ENCODE measurements at regions not wholly inside any gene's neighbourhood (a gene's known extent, or its start where the extent isn't known, plus 50 kb on each side); places are given as distances from the start of the nearest gene placed in this dataset.
"Not testable (repeated sequence)": the region's sequence is repeated elsewhere in the genome, so short reads cannot be mapped to it uniquely, and the experiment has no call there.

DNA sequence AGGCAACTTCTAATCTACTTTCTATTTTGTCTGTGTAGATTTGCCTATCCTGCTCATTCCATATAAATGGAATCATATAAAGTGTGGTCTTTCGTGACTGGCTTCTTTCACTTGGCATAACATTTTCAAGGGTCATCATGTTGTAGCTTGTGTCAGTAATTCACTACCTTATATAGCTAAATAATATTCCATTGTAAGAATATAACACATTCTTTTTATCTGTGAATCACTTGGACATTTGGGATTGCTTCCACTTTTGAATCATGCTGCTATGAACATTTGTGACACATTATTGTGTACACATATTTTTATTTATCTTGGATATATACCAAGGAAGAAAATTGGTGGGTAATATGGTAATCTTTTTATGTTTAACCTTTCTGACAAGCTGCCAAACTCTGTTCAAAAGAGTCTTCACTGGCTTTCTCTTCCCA, 89.0 kb upstream of the CSNK1A1L start:
- no peaks in the 10 kb centered on the region for H3K9me3 ChIP-seq (ENCODE audit: control insufficient read depth, low read length, poor library complexity, severe bottlenecking)
- Mint-ChIP-seq H3K4me3 (no peak overlapping the region), H3K27me3 (no peaks in the 10 kb centered on the region), H3K4me1 (no peaks in the 10 kb centered on the region), H3K36me3 (ENCODE audit: low read depth) (no peaks in the 10 kb centered on the region), H3K27ac (no peak overlapping the region)
- ATAC-seq (no peak), DNase-seq (no peak)

DNA sequence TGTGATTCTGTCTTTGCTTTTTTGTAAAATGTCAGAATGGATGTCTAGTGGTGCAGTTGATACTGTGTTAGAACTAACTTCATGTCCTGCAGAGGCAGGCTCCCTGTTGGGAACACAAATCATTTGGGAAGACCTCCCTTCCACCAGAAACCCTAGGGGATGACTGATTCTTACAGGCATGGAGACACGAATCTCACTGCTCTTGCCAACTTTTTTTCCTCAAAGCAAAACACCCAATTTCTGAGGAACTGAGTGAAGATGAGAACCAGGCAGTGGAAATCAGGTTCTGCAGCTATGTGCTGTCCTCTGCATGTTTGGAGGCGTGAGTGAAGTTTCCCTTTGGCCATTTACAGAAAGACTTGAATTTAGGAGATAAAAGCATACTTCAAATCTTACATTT, 87.5 kb upstream of the CSNK1A1L start:
- H3K27me3 Mint-ChIP-seq = no peaks in the 10 kb centered on the region
- H3K36me3 Mint-ChIP-seq (ENCODE audit: low read depth) = no peaks in the 10 kb centered on the region
- no peak overlapping the region for H3K4me3 Mint-ChIP-seq
- no peaks in the 10 kb centered on the region for H3K9me3 ChIP-seq (ENCODE audit: control insufficient read depth, low read length, poor library complexity, severe bottlenecking)
- ATAC-seq = no peak
- no peak overlapping the region for H3K27ac Mint-ChIP-seq
- no peaks in the 10 kb centered on the region for H3K4me1 Mint-ChIP-seq
- no peak for DNase-seq

DNA sequence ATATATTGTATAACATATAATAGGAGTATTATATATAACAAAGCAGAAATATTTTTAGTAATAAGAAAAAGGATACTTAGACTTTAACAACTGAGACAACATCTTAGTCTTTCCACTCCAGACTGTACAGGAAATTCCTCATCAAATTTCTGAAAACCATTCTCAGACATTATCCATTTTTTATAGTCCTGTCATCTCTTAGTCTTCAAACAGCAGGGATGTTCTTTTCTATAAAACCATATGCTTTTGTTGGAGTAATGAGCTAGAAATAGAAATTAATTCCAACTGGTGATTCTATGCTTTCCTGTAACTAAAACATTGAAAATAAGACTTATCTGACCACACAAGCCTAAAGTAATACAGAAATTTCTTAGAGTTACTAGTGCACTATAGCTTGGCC, 82.2 kb upstream of the CSNK1A1L start:
- no peak overlapping the region for H3K27ac Mint-ChIP-seq
- H3K4me1 Mint-ChIP-seq = no peaks in the 10 kb centered on the region
- ATAC-seq (no peak), DNase-seq (no peak)
- H3K4me3 Mint-ChIP-seq = no peak overlapping the region
- no peaks in the 10 kb centered on the region for H3K9me3 ChIP-seq (ENCODE audit: control insufficient read depth, low read length, poor library complexity, severe bottlenecking)
- no peaks in the 10 kb centered on the region for H3K27me3 Mint-ChIP-seq
- H3K36me3 Mint-ChIP-seq (ENCODE audit: low read depth) = no peaks in the 10 kb centered on the region

DNA sequence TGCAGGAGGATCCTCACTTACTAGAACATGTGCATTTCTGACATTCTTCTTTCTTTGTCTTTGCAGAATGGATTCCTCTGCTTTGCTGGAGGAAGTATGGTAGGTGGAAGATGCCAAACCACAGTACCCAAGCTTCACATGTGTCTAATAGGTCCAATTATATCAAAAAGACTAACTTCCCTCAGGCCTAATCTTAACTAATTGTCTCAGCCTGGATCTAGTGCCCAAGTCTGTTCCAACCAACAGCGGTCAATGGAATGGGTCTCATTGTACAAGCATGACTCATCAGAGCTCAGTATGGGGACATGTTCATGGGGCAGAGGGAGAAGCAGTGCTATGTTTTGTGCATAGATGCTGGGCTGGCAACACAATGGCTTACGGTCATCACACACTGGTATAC, 81.6 kb upstream of the CSNK1A1L start:
- DNase-seq = no peak

DNA sequence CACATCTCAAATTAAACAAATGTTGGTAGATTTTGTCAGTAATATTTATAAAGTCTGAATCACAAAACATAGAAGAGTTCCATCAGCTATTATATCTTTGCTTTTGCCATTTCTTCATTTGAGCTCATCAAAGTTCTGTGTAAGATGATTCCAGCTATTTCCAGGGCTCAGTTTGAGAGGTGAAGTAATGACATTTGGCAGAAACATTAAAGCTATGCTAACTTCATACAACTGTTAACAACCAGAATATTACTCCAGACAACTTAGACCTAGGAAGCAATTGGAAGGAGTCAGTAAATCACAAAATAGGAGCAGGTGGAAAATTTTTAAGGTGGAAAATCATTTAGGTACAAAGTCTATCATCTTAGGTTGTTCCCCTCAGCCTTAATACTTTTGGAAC, 76.2 kb upstream of the CSNK1A1L start:
- no peaks in the 10 kb centered on the region for H3K36me3 Mint-ChIP-seq (ENCODE audit: low read depth)
- H3K27ac Mint-ChIP-seq = no peak overlapping the region
- no peaks in the 10 kb centered on the region for H3K4me1 Mint-ChIP-seq
- ATAC-seq = no peak
- peaks cover 5% of the 10 kb centered on the region for H3K27me3 Mint-ChIP-seq
- H3K4me3 Mint-ChIP-seq = no peak overlapping the region
- no peaks in the 10 kb centered on the region for H3K9me3 ChIP-seq (ENCODE audit: control insufficient read depth, low read length, poor library complexity, severe bottlenecking)
- DNase-seq = no peak

More for the DNA sequence above, 81.6 kb upstream of the CSNK1A1L start:
- no peaks in the 10 kb centered on the region for H3K9me3 ChIP-seq (ENCODE audit: control insufficient read depth, low read length, poor library complexity, severe bottlenecking)
- Mint-ChIP-seq H3K36me3 (ENCODE audit: low read depth) (no peaks in the 10 kb centered on the region), H3K27ac (no peak overlapping the region), H3K4me3 (no peak overlapping the region), H3K27me3 (no peaks in the 10 kb centered on the region), H3K4me1 (no peaks in the 10 kb centered on the region)
- no peak for ATAC-seq

DNA sequence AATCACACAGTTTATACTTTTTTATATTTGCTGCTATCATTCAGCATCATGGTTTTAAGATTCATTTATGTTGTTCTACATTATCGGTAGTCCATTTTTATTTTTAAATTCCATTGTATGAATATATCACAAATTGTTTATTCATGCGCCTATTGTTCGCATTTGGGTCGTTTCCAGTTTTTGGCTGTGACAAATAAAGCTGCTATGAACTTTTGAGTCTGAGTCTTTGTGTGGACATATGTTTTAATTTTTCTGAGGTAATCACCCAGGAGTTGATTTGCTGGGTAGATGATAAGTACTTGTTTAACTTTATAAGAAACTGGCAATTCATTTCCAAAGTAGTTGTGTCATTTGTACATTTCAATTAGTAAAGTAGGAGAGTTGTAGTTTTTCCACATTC, 74.2 kb upstream of the CSNK1A1L start:
- ATAC-seq (no peak), DNase-seq (no peak)
- Mint-ChIP-seq H3K4me1 (no peaks in the 10 kb centered on the region), H3K27ac (no peak overlapping the region), H3K36me3 (ENCODE audit: low read depth) (no peaks in the 10 kb centered on the region), H3K4me3 (no peak overlapping the region), H3K27me3 (peaks cover 5% of the 10 kb centered on the region)
- no peaks in the 10 kb centered on the region for H3K9me3 ChIP-seq (ENCODE audit: control insufficient read depth, low read length, poor library complexity, severe bottlenecking)

DNA sequence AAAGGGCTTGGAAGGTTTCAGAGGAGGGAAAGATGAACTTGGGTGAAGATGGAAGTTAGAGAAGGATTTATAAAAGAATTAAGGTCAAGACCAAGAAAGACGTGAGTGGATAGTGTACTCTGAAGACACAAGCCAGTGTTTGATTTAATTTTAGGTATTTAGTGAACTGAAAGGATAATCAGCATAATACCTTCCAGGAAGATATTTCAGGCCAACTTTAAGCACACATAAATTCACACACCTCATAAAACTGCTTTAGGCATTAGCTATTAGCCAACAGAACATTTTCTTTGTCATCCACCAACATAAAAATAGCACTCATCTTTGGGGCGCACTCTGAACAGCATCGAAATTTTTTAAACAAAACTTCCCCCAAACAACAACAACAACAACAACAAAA, 71.7 kb upstream of the CSNK1A1L start:
- DNase-seq (no peak), ATAC-seq (no peak)
- no peaks in the 10 kb centered on the region for H3K36me3 Mint-ChIP-seq (ENCODE audit: low read depth)
- H3K9me3 ChIP-seq (ENCODE audit: control insufficient read depth, low read length, poor library complexity, severe bottlenecking) = no peaks in the 10 kb centered on the region
- H3K4me1 Mint-ChIP-seq = no peaks in the 10 kb centered on the region
- H3K27me3 Mint-ChIP-seq = peaks cover 8% of the 10 kb centered on the region
- no peak overlapping the region for H3K4me3 Mint-ChIP-seq
- no peak overlapping the region for H3K27ac Mint-ChIP-seq

DNA sequence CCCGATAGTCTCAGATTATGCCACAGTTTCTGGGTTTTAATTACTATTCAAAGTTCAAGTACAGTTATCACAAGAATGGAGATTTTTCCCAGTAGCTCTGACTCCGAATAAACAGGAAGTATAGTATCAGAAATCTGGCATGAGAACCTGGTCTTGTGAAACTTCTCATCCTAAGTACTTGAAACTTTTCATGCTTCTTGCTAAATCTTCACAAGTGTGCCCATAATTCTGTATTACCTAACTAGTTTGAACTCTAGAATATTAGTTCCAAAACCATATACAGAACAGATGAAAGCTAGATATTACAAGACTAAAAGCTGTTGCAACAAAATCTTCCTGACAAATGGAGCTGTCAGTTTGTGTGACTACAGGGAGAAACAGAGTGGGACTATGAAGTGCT, 70.5 kb upstream of the CSNK1A1L start:
- no peak overlapping the region for H3K4me3 Mint-ChIP-seq
- H3K27me3 Mint-ChIP-seq = peaks cover 11% of the 10 kb centered on the region
- H3K27ac Mint-ChIP-seq = no peak overlapping the region
- H3K4me1 Mint-ChIP-seq = no peaks in the 10 kb centered on the region
- no peaks in the 10 kb centered on the region for H3K9me3 ChIP-seq (ENCODE audit: control insufficient read depth, low read length, poor library complexity, severe bottlenecking)
- ATAC-seq (no peak), DNase-seq (no peak)
- H3K36me3 Mint-ChIP-seq (ENCODE audit: low read depth) = no peaks in the 10 kb centered on the region

DNA sequence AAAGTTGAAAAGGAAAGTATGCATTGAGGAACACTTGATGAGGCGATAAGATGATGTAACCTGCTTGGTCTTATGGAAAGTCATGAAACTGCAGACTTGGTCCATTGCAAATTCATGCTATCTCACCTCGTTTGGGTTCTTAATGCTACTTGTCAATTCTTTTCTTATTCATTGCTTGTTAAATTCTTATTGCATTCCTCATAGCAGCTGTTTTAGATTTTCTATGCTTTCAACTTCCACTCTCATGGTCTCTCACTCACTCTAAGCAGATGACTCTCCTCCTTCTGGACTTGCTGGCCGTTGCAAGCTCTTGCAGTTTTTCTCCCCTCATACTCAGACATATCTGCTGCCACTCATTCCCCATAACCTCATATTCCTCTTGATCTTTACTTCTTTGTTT, 67.8 kb upstream of the CSNK1A1L start:
- Mint-ChIP-seq H3K27ac (no peak overlapping the region), H3K4me1 (no peaks in the 10 kb centered on the region), H3K4me3 (no peak overlapping the region), H3K36me3 (ENCODE audit: low read depth) (no peaks in the 10 kb centered on the region), H3K27me3 (peaks cover 11% of the 10 kb centered on the region)
- H3K9me3 ChIP-seq (ENCODE audit: control insufficient read depth, low read length, poor library complexity, severe bottlenecking) = no peaks in the 10 kb centered on the region
- no peak for DNase-seq
- ATAC-seq = no peak

DNA sequence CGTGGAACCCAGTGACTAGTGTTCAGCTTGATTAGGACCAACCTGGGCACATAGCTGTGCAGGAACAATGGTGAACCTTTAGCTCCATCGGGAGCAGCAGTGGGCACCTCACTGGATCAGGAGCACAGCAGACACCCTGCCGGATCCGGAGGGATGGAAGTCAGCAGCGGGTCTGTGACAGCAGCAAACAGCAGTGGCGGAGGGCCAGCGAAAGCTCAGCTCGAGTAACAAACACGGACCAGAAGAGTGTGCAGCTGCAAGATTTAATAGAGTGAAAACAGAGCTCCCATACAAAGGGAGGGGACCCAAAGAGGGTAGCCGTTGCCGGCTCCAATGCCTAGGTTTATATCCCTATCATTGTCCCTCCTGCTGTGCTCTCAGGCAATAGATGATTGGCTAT, 66.8 kb upstream of the CSNK1A1L start:
- H3K36me3 Mint-ChIP-seq (ENCODE audit: low read depth); H3K9me3 ChIP-seq (ENCODE audit: control insufficient read depth, low read length, poor library complexity, severe bottlenecking); ATAC-seq; H3K4me3 Mint-ChIP-seq; H3K27ac Mint-ChIP-seq; DNase-seq; H3K4me1 Mint-ChIP-seq: not testable (repeated sequence)
- peaks cover 11% of the 10 kb centered on the region for H3K27me3 Mint-ChIP-seq

DNA sequence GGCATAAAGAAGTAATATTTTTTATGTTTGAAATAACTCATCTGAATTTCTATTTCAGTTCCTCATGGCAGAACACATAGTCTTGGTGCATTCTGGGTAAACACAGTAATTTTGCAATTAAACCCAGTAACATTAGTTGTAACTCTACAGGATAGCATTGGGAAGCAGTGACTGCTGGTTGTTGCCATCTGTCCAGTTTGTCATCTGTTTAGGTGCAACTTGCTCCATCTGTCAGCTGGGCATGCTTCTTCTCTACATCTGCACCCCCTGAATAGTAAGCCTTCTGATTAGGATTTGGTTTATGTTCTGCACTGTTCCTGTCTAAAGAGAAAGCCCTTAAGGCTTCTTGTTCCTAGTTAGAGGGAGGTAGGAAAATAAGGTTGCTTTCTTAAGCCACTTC, 63.5 kb upstream of the CSNK1A1L start:
- no peaks in the 10 kb centered on the region for H3K9me3 ChIP-seq (ENCODE audit: control insufficient read depth, low read length, poor library complexity, severe bottlenecking)
- Mint-ChIP-seq H3K36me3 (ENCODE audit: low read depth) (no peaks in the 10 kb centered on the region), H3K4me1 (no peaks in the 10 kb centered on the region), H3K27me3 (peaks cover 5% of the 10 kb centered on the region), H3K4me3 (no peak overlapping the region), H3K27ac (no peak overlapping the region)
- no peak for ATAC-seq
- no peak for DNase-seq

DNA sequence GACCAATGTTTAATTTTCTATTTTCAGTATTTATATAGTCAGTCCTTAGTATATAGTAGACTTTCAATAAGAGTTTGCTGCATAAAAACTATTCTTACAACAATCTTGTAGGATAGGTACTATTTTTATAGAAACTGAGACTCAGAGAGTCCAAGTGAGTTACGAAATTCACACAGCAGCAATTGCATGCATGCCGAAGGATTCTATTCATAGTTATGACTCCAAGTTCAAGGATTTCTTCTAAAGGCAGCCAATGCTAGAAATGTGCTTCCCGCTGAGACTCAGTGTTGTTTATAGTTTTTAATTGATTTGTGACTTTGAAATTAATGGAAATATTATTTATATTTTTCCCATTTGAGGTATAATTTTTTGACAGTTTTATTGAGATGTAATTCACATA, 62.7 kb upstream of the CSNK1A1L start:
- DNase-seq (no peak), ATAC-seq (no peak)
- no peak overlapping the region for H3K27ac Mint-ChIP-seq
- no peaks in the 10 kb centered on the region for H3K9me3 ChIP-seq (ENCODE audit: control insufficient read depth, low read length, poor library complexity, severe bottlenecking)
- peaks cover 5% of the 10 kb centered on the region for H3K27me3 Mint-ChIP-seq
- H3K36me3 Mint-ChIP-seq (ENCODE audit: low read depth) = no peaks in the 10 kb centered on the region
- H3K4me1 Mint-ChIP-seq = no peaks in the 10 kb centered on the region
- no peak overlapping the region for H3K4me3 Mint-ChIP-seq

DNA sequence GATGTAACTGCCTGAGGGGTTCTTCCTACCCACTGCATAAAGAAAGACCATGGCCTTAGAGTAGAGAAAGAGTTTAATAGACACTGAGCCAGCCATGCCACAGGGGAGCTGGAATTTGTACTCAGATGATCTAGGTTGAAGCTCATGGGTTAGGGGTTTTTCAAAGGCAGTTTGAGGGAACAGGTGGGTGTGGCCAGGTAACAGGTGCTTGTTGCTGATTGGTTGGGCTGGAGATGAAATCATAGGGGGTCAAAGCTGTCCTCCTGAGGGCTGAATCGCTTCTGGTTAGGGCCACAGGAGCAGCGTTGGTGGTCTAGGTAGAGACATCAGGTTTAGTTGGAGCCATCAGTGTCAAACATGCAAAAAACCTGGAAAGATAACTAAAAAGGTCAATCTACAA, 59.2 kb upstream of the CSNK1A1L start:
- ATAC-seq (no peak), DNase-seq (no peak)
- Mint-ChIP-seq H3K4me1 (no peaks in the 10 kb centered on the region), H3K36me3 (ENCODE audit: low read depth) (no peaks in the 10 kb centered on the region), H3K4me3 (no peak overlapping the region), H3K27me3 (no peaks in the 10 kb centered on the region), H3K27ac (no peak overlapping the region)
- no peaks in the 10 kb centered on the region for H3K9me3 ChIP-seq (ENCODE audit: control insufficient read depth, low read length, poor library complexity, severe bottlenecking)

DNA sequence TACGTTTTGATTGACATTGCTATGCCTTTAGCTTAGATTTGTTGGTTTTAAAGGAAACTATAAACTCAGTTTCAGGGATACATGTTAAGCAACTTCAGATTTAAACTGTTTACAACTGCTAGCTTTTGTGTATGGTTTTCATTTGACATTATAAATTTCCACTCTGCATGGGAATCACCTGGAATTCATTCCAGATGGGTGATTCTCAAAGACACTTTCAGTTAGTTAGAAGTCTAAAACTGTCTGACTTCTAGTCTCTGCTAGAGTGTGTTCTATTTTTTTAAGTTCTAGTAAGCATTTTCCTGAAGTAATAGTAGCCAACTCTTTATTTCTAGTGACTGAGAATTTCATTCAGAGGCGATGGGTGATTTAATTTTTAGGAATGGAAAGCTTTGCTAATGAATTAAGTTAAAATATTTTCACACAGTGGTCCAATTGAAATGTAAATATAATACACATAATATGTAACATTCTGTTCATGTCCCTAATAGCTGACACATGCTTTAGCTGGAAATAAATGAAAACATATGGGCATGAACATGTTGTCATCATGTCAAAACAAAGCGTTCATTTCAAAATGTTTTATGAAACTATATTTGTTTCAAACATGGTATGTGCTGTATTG, 58.3 kb upstream of the CSNK1A1L start:
- Mint-ChIP-seq H3K36me3 (ENCODE audit: low read depth) (no peaks in the 10 kb centered on the region), H3K27ac (no peak overlapping the region), H3K4me3 (no peak overlapping the region), H3K4me1 (no peaks in the 10 kb centered on the region), H3K27me3 (no peaks in the 10 kb centered on the region)
- H3K9me3 ChIP-seq (ENCODE audit: control insufficient read depth, low read length, poor library complexity, severe bottlenecking) = no peaks in the 10 kb centered on the region
- no peak for ATAC-seq
- DNase-seq = no peak

Measured in T-helper 17 cell (primary cell).